IMR-90 (cell line): ENCODE measurements at regions not wholly inside any gene's neighbourhood (a gene's known extent, or its start where the extent isn't known, plus 50 kb on each side); places are given as distances from the start of the nearest gene placed in this dataset.

Experiments
- ATAC-seq: fragments of 200-7000 bp; cut with Tn5 transposase; 2 replicates; pipeline ENCODE4 v1.9.1; 2020; ENCODE audit warnings: low read depth, mild to moderate bottlenecking, moderate library complexity
- BruUV-seq: library from RNA; stranded (reverse); fragments of 400-500 nt; replicated peaks from 2 replicates; lab custom pipeline; 2021; lab: Mats Ljungman, UMichigan
- CTCF ChIA-PET: fragments of 300-600 bp; formaldehyde crosslinking; extraction: SDS; loops from one replicate; lab custom pipeline; 2021; ENCODE audit warnings: antibody characterized with exemption; lab: Yijun Ruan, JAX
- POLR2A ChIA-PET: fragments of 300-600 bp; sonication (Branson Sonifier 250); formaldehyde crosslinking; loops from one replicate; lab custom pipeline; 2022; ENCODE audit warnings: antibody characterized with exemption; ENCODE audit not compliant: unreplicated experiment; lab: Charles Lee
- DNase-seq: peaks from one replicate; pipeline ENCODE4 v3.0.0; 2013
- H2AFZ ChIP-seq: replicated peaks from 2 replicates; pipeline ENCODE3; 2013; ENCODE audit warnings: low read length, mild to moderate bottlenecking; ENCODE audit not compliant: poor library complexity
- H2AK5ac ChIP-seq: 2 replicates; pipeline ENCODE4 v1.6.1; 2013; ENCODE audit warnings: low read depth, low read length, inconsistent platforms
- H2AK9ac ChIP-seq: replicated peaks from 2 replicates; pipeline ENCODE3; 2013; ENCODE audit warnings: mild to moderate bottlenecking, low read depth, low read length, moderate library complexity; ENCODE audit not compliant: poor library complexity
- H2BK120ac ChIP-seq: 2 replicates; pipeline ENCODE4 v1.6.1; 2013; ENCODE audit warnings: low read depth, low read length, inconsistent platforms
- H2BK15ac ChIP-seq: 3 replicates; pipeline ENCODE4 v1.6.1; 2013; ENCODE audit warnings: low read depth, low read length, inconsistent platforms
- H2BK20ac ChIP-seq: 2 replicates; pipeline ENCODE4 v1.6.1; 2013; ENCODE audit warnings: low read depth, mild to moderate bottlenecking, inconsistent platforms, low read length, moderate library complexity
- H2BK5ac ChIP-seq: 2 replicates; pipeline ENCODE4 v1.6.1; 2013; ENCODE audit warnings: mild to moderate bottlenecking, low read depth, low read length, inconsistent platforms; ENCODE audit not compliant: poor library complexity, severe bottlenecking
- H3K14ac ChIP-seq: replicated peaks from 2 replicates; pipeline ENCODE4 v1.6.1; 2013; ENCODE audit warnings: low read depth, low read length, inconsistent platforms
- H3K18ac ChIP-seq: 2 replicates; pipeline ENCODE4 v1.6.1; 2013; ENCODE audit warnings: low read depth, low read length, control low read depth
- H3K23ac ChIP-seq: 2 replicates; pipeline ENCODE4 v1.6.1; 2013; ENCODE audit warnings: low read depth, low read length, inconsistent platforms
- H3K27ac ChIP-seq: 2 replicates; pipeline ENCODE4 v1.5.1; 2013; ENCODE audit warnings: mild to moderate bottlenecking, control low read depth, low read length; ENCODE audit not compliant: insufficient read depth
- H3K27me3 ChIP-seq: 2 replicates; pipeline ENCODE4 v1.6.1; 2013; ENCODE audit warnings: low read length; ENCODE audit not compliant: control insufficient read depth, insufficient read depth
- H3K36me3 ChIP-seq: 2 replicates; pipeline ENCODE4 v1.6.1; 2013; ENCODE audit warnings: low read length, mixed read lengths; ENCODE audit not compliant: control insufficient read depth, insufficient read depth
- H3K4ac ChIP-seq: 2 replicates; pipeline ENCODE4 v1.6.1; 2013; ENCODE audit warnings: low read depth, low read length, inconsistent platforms
- H3K4me1 ChIP-seq: 2 replicates; pipeline ENCODE4 v1.6.1; 2013; ENCODE audit warnings: low read length, mixed read lengths; ENCODE audit not compliant: control insufficient read depth, insufficient read depth
- H3K4me2 ChIP-seq: 2 replicates; pipeline ENCODE4 v1.6.1; 2013; ENCODE audit warnings: low read depth, mild to moderate bottlenecking, control low read depth, low read length, moderate library complexity
- H3K4me3 ChIP-seq: 2 replicates; pipeline ENCODE4 v1.5.1; 2013; ENCODE audit warnings: low read depth, mild to moderate bottlenecking, control low read depth, low read length, moderate library complexity; ENCODE audit not compliant: insufficient read depth
- H3K56ac ChIP-seq: 2 replicates; pipeline ENCODE4 v1.6.1; 2013; ENCODE audit warnings: low read length, inconsistent platforms; ENCODE audit not compliant: insufficient read depth; ENCODE audit errors: extremely low read depth
- H3K79me1 ChIP-seq, 2 experiments: 2 replicates each; pipeline ENCODE4 v1.6.1; 2013; ENCODE audit warnings: low read length in 2 of 2, inconsistent platforms in 1 of 2, low read depth in 1 of 2
- H3K9ac ChIP-seq: 2 replicates; pipeline ENCODE4 v1.6.1; 2013; ENCODE audit warnings: low read depth, low read length, control low read depth
- H3K9me1 ChIP-seq: 2 replicates; pipeline ENCODE4 v1.6.1; 2013; ENCODE audit warnings: low read length, inconsistent platforms; ENCODE audit not compliant: insufficient read depth
- H3K9me3 ChIP-seq: 2 replicates; pipeline ENCODE4 v1.6.1; 2013; ENCODE audit warnings: low read length; ENCODE audit not compliant: control insufficient read depth, insufficient read depth
- H4K20me1 ChIP-seq: 2 replicates; pipeline ENCODE4 v1.6.1; 2013; ENCODE audit warnings: low read length, inconsistent platforms; ENCODE audit not compliant: insufficient read depth
- H4K5ac ChIP-seq: 2 replicates; pipeline ENCODE4 v1.6.1; 2013; ENCODE audit warnings: mild to moderate bottlenecking, low read depth, low read length, control low read depth
- H4K8ac ChIP-seq, 2 experiments: 2 replicates each; pipeline ENCODE4 v1.6.1; 2013; ENCODE audit warnings: low read depth in 2 of 2, low read length in 2 of 2, control low read depth in 1 of 2, inconsistent platforms in 1 of 2
- H4K91ac ChIP-seq: 2 replicates; pipeline ENCODE4 v1.6.1; 2013; ENCODE audit warnings: low read depth, low read length, inconsistent platforms; ENCODE audit not compliant: insufficient read depth
- BHLHE40 ChIP-seq: fragments of 150-350 bp; IDR thresholded peaks from 2 replicates; pipeline ENCODE4 v1.6.1; 2016; ENCODE audit warnings: mild to moderate bottlenecking, low read depth, low read length
- CEBPB ChIP-seq: IDR thresholded peaks from 2 replicates; pipeline ENCODE4 v1.6.1; 2012; ENCODE audit warnings: low read depth, low read length, improper control_type of control experiment
- CHD1 ChIP-seq: IDR thresholded peaks from 2 replicates; pipeline ENCODE4 v1.6.1; 2012; ENCODE audit warnings: low read depth, low read length, improper control_type of control experiment
- CTCF ChIP-seq: conservative IDR thresholded peaks from 2 replicates; pipeline ENCODE4 v1.5.1; 2012; ENCODE audit warnings: mild to moderate bottlenecking, low read depth, low read length, improper control_type of control experiment
- ELK1 ChIP-seq: fragments of 150-350 bp; IDR thresholded peaks from 2 replicates; pipeline ENCODE4 v1.6.1; 2016; ENCODE audit warnings: low read depth, mild to moderate bottlenecking, low read length, moderate library complexity, borderline replicate concordance
- FOS ChIP-seq: fragments of 150-350 bp; IDR thresholded peaks from 2 replicates; pipeline ENCODE4 v1.6.1; 2016; ENCODE audit warnings: low read depth, low read length
- MAFK ChIP-seq: IDR thresholded peaks from 2 replicates; pipeline ENCODE4 v1.6.1; 2012; ENCODE audit warnings: low read depth, low read length, improper control_type of control experiment
- MAZ ChIP-seq: IDR thresholded peaks from 2 replicates; pipeline ENCODE4 v1.6.1; 2012; ENCODE audit warnings: low read depth, mild to moderate bottlenecking, low read length, improper control_type of control experiment, moderate library complexity, borderline replicate concordance
- MXI1 ChIP-seq: IDR thresholded peaks from 2 replicates; pipeline ENCODE4 v1.6.1; 2012; ENCODE audit warnings: low read depth, mild to moderate bottlenecking, low read length, moderate library complexity, borderline replicate concordance
- NFE2L2 ChIP-seq: fragments of 150-350 bp; IDR thresholded peaks from 2 replicates; pipeline ENCODE4 v1.6.1; 2016; ENCODE audit warnings: low read depth, mild to moderate bottlenecking, low read length
- POLR2A ChIP-seq: IDR thresholded peaks from 2 replicates; pipeline ENCODE4 v1.6.1; 2012; ENCODE audit warnings: mild to moderate bottlenecking, low read depth, low read length
- RAD21 ChIP-seq: IDR thresholded peaks from 2 replicates; pipeline ENCODE4 v1.6.1; 2012; ENCODE audit warnings: low read length, improper control_type of control experiment
- RCOR1 ChIP-seq: IDR thresholded peaks from 2 replicates; pipeline ENCODE4 v1.6.1; 2012; ENCODE audit warnings: mild to moderate bottlenecking, low read length, improper control_type of control experiment; ENCODE audit not compliant: insufficient replicate concordance
- RFX5 ChIP-seq: IDR thresholded peaks from 2 replicates; pipeline ENCODE4 v1.8.0; 2012; ENCODE audit warnings: low read depth, mild to moderate bottlenecking, low read length, moderate library complexity
- SMC3 ChIP-seq: fragments of 150-350 bp; IDR thresholded peaks from 2 replicates; pipeline ENCODE4 v1.6.1; 2016; ENCODE audit warnings: low read depth, mild to moderate bottlenecking, antibody characterized with exemption, low read length, moderate library complexity
- USF2 ChIP-seq: fragments of 150-350 bp; IDR thresholded peaks from 2 replicates; pipeline ENCODE4 v1.6.1; 2017; ENCODE audit warnings: mild to moderate bottlenecking, antibody characterized with exemption, low read length, low read depth
- WGBS, 2 experiments: methylation state at CpG; one replicate each; pipeline versions ENCODE4 v1.1.5 to v1.1.7; 2013; ENCODE audit warnings: missing lambda C conversion rate in 2 of 2; ENCODE audit not compliant: insufficient read length in 1 of 2; ENCODE audit errors: extremely low coverage in 2 of 2; 5-methylcytosine and 5-hydroxymethylcytosine counted together
- dilution Hi-C: fragments of 300-500 bp; cut with HindIII; formaldehyde crosslinking; loops from one replicate; pipeline ENCODE4 v1.14.3; 2018; ENCODE audit warnings: low sequenced_read_pairs; ENCODE audit not compliant: unreplicated experiment
- in situ Hi-C: fragments of 300-500 bp; cut with MboI; formaldehyde crosslinking; loops from 3 replicates; pipeline ENCODE4 v1.14.3; 2019; ENCODE audit warnings: low sequenced_read_pairs, inconsistent platforms, mixed read lengths
- intact Hi-C: fragments of 100-400 bp; cut with micrococcal nuclease; formaldehyde crosslinking; loops from 2 replicates; pipeline ENCODE4 v1.10.0; 2022

GRCh38 chr17:20797292-20797691 lies 217.8 kb downstream of the CDRT15L2 start:
- H3K4me1 ChIP-seq: no peaks in the 10 kb centered on the region
- intact Hi-C loops: no loop called here
- H4K8ac ChIP-seq: no peak overlapping the region
- H3K4ac ChIP-seq: no peak overlapping the region
- H4K91ac ChIP-seq: no peak overlapping the region
- H2BK120ac ChIP-seq: no peak overlapping the region
- H4K20me1 ChIP-seq: no peaks in the 10 kb centered on the region
- H3K14ac ChIP-seq: no peak overlapping the region
- ATAC-seq (no peak), DNase-seq (no peak)
- no peaks in the 10 kb centered on the region for H3K27me3 ChIP-seq
- H3K4me3 ChIP-seq: no peak overlapping the region
- TF ChIP-seq CTCF (no peak), POLR2A (no peak), RCOR1 (no peak), CEBPB (no peak), BHLHE40 (no peak), CHD1 (no peak), RAD21 (no peak), USF2 (no peak), MXI1 (no peak), FOS (no peak), RFX5 (no peak), ELK1 (no peak), SMC3 (no peak), MAZ (no peak), MAFK (no peak), NFE2L2 (no peak)
- H2BK15ac ChIP-seq: no peak overlapping the region
- no TSS peak for BruUV-seq
- no peak overlapping the region for H3K18ac ChIP-seq
- no peak overlapping the region for H2BK5ac ChIP-seq
- H3K9me3 ChIP-seq: no peaks in the 10 kb centered on the region
- in situ Hi-C loops: no loop called here
- H3K23ac ChIP-seq: no peak overlapping the region
- H2BK20ac ChIP-seq: no peak overlapping the region
- no CpG with 5 or more reads among the region's 3 CpGs for WGBS, 2 experiments
- no peak overlapping the region for H3K4me2 ChIP-seq
- no peak overlapping the region for H4K5ac ChIP-seq
- no peak overlapping the region for H3K27ac ChIP-seq
- dilution Hi-C loops: no loop called here
- POLR2A ChIA-PET: no interaction called here
- H2AK9ac ChIP-seq: no peak overlapping the region
- H3K79me1 ChIP-seq: no peaks in the 10 kb centered on the region
- no peak overlapping the region for H2AFZ ChIP-seq
- no peak overlapping the region for H2AK5ac ChIP-seq
- no peak overlapping the region for H3K9ac ChIP-seq
- no peak overlapping the region for H3K56ac ChIP-seq
- no peaks in the 10 kb centered on the region for H3K9me1 ChIP-seq
- no peaks in the 10 kb centered on the region for H3K36me3 ChIP-seq
- CTCF ChIA-PET: no interaction called here
